HCT116 (cell line): ENCODE measurements at regions not wholly inside any gene's neighbourhood (a gene's known extent, or its start where the extent isn't known, plus 50 kb on each side); places are given as distances from the start of the nearest gene placed in this dataset.

Source experiments
- ATAC-seq: fragments of 200-7000 bp; cut with Tn5 transposase; 2 replicates; pipeline ENCODE4 v1.9.1; 2020; ENCODE audit warnings: mild to moderate bottlenecking, moderate library complexity
- BruUV-seq: library from RNA; stranded (reverse); fragments of 400-500 nt; replicated peaks from 2 replicates; lab custom pipeline; 2021; lab: Mats Ljungman, UMichigan
- CTCF ChIA-PET: fragments of 300-600 bp; sonication (Branson Sonifier 250); formaldehyde crosslinking; loops from one replicate; lab custom pipeline; 2021; ENCODE audit warnings: antibody characterized with exemption; lab: Charles Lee
- POLR2A ChIA-PET: fragments of 300-600, 350-600 bp; sonication (Branson Sonifier 250); formaldehyde crosslinking; loops from one replicate; lab custom pipeline; 2021; ENCODE audit warnings: antibody characterized with exemption; lab: Charles Lee
- RAD21 ChIA-PET, 2 experiments: fragments of 300-600 bp; sonication (Branson Sonifier 250); formaldehyde crosslinking; loops; one replicate each; lab custom pipeline; 2023; ENCODE audit warnings: low total read pairs in 2 of 2; ENCODE audit not compliant: uncharacterized antibody in 2 of 2, unreplicated experiment in 2 of 2, low non-redundant PET in 1 of 2; lab: Charles Lee
- DNase-seq: peaks from one replicate; pipeline ENCODE4 v3.0.0-alpha.2; 2010; ENCODE audit warnings: low read depth, low spot score
- H2AFZ ChIP-seq: fragments of 200-600 bp; shearing (Covaris generic), sonication (generic); 2 replicates; pipeline ENCODE4 v1.6.1; 2017; ENCODE audit warnings: low read depth, mixed run types, mixed read lengths, antibody characterized with exemption, low read length; ENCODE audit not compliant: poor library complexity, severe bottlenecking
- H3K27ac ChIP-seq: 2 replicates; pipeline ENCODE4 v1.5.1; 2012; ENCODE audit warnings: low read depth, low read length
- H3K27me3 ChIP-seq: fragments of 200-600 bp; sonication (generic); 2 replicates; pipeline ENCODE4 v1.6.1; 2016; ENCODE audit warnings: mixed run types, low read length, mixed read lengths; ENCODE audit not compliant: insufficient read depth
- H3K36me3 ChIP-seq, 2 experiments: fragments of 200-500 bp in 1 of 2; fragments of 200-600 bp in 1 of 2; sonication (Bioruptor generic) in 1 of 2; sonication (generic) in 1 of 2; 2 replicates each; pipeline versions ENCODE4 v1.5.1 to v1.6.1; 2014 to 2016; ENCODE audit warnings: low read length in 2 of 2, inconsistent platforms in 1 of 2, mixed read lengths in 1 of 2, mixed run types in 1 of 2; ENCODE audit not compliant: insufficient read depth in 2 of 2, control insufficient read depth in 1 of 2
- H3K4me1 ChIP-seq, 2 experiments: fragments of 200-600 bp in 1 of 2; sonication (generic) in 1 of 2; 2 replicates each; pipeline versions ENCODE4 v1.5.1 to v1.6.1; 2012 to 2017; ENCODE audit warnings: low read length in 2 of 2, inconsistent platforms in 1 of 2, mild to moderate bottlenecking in 1 of 2, mixed read lengths in 1 of 2, mixed run types in 1 of 2, moderate library complexity in 1 of 2; ENCODE audit not compliant: insufficient read depth in 2 of 2, control insufficient read depth in 1 of 2
- H3K4me2 ChIP-seq: fragments of 200-600 bp; sonication (generic); 2 replicates; pipeline ENCODE4 v1.6.1; 2017; ENCODE audit warnings: mixed run types, low read length, mixed read lengths
- H3K4me3 ChIP-seq, 2 experiments: fragments of 200-600 bp in 1 of 2; sonication (generic) in 1 of 2; replicated peaks in 1 of 2; 2 replicates each; pipeline ENCODE4 v1.5.1; 2011 to 2016; ENCODE audit warnings: low read length in 2 of 2, control low read depth in 1 of 2, low read depth in 1 of 2, mild to moderate bottlenecking in 1 of 2, mixed read lengths in 1 of 2, mixed run types in 1 of 2
- H3K79me2 ChIP-seq: fragments of 200-600 bp; sonication (generic); 2 replicates; pipeline ENCODE4 v1.6.1; 2017; ENCODE audit warnings: mild to moderate bottlenecking, mixed run types, low read length, moderate library complexity, mixed read lengths; ENCODE audit not compliant: insufficient read depth
- H3K9ac ChIP-seq: fragments of 200-600 bp; sonication (generic); 2 replicates; pipeline ENCODE4 v1.6.1; 2016; ENCODE audit warnings: low read length, mixed read lengths
- H3K9me2 ChIP-seq: fragments of 200-600 bp; sonication (generic), shearing (Covaris generic); 2 replicates; pipeline ENCODE4 v1.6.1; 2017; ENCODE audit warnings: mixed run types, mild to moderate bottlenecking, moderate library complexity; ENCODE audit not compliant: insufficient read depth
- H3K9me3 ChIP-seq, 2 experiments: fragments of 200-500 bp in 1 of 2; fragments of 200-600 bp in 1 of 2; sonication (Bioruptor generic) in 1 of 2; sonication (generic) in 1 of 2; 2 replicates each; pipeline ENCODE4 v1.6.1; 2014 to 2017; ENCODE audit warnings: low read length in 2 of 2, mixed read lengths in 2 of 2, inconsistent platforms in 1 of 2, low read depth in 1 of 2, mild to moderate bottlenecking in 1 of 2, mixed run types in 1 of 2, moderate library complexity in 1 of 2; ENCODE audit not compliant: control insufficient read depth in 1 of 2, insufficient read depth in 1 of 2
- H4K20me1 ChIP-seq: fragments of 200-600 bp; sonication (generic), shearing (Covaris generic); 2 replicates; pipeline ENCODE4 v1.6.1; 2017; ENCODE audit warnings: mixed run types, mild to moderate bottlenecking, moderate library complexity; ENCODE audit not compliant: insufficient read depth
- CBX3 ChIP-seq: IDR thresholded peaks from 2 replicates; pipeline ENCODE4 v1.6.1; 2012; ENCODE audit warnings: low read depth
- ELF1 ChIP-seq: IDR thresholded peaks from 2 replicates; pipeline ENCODE4 v1.6.1; 2012; ENCODE audit warnings: low read depth, borderline replicate concordance
- EZH2 ChIP-seq: fragments of 200-600 bp; sonication (generic); IDR thresholded peaks from 2 replicates; pipeline ENCODE4 v1.6.1; 2017; ENCODE audit warnings: antibody characterized with exemption, mixed run types
- FOSL1 ChIP-seq: IDR thresholded peaks from 2 replicates; pipeline ENCODE4 v1.6.1; 2012; ENCODE audit warnings: low read depth
- JUND ChIP-seq: IDR thresholded peaks from 2 replicates; pipeline ENCODE4 v1.6.1; 2012
- POLR2AphosphoS5 ChIP-seq: IDR thresholded peaks from 2 replicates; pipeline ENCODE4 v1.6.1; 2011; ENCODE audit warnings: mild to moderate bottlenecking, low read depth, low read length, moderate library complexity
- RAD21 ChIP-seq: IDR thresholded peaks from 2 replicates; pipeline ENCODE4 v1.6.1; 2012; ENCODE audit warnings: low read depth, mild to moderate bottlenecking
- REST ChIP-seq: IDR thresholded peaks from 2 replicates; pipeline ENCODE4 v1.6.1; 2012; ENCODE audit warnings: low read depth
- SIN3A ChIP-seq: IDR thresholded peaks from 2 replicates; pipeline ENCODE4 v1.6.1; 2012; ENCODE audit warnings: low read depth
- SP1 ChIP-seq: IDR thresholded peaks from 2 replicates; pipeline ENCODE4 v1.6.1; 2012; ENCODE audit warnings: low read depth
- SRF ChIP-seq: IDR thresholded peaks from 2 replicates; pipeline ENCODE4 v1.6.1; 2012; ENCODE audit warnings: low read depth
- TCF7L2 ChIP-seq: IDR thresholded peaks from 2 replicates; pipeline ENCODE4 v1.7.0; 2011; ENCODE audit warnings: borderline replicate concordance, inconsistent platforms; ENCODE audit not compliant: insufficient read depth, insufficient read length; ENCODE audit errors: extremely low read depth
- ZBTB33 ChIP-seq: IDR thresholded peaks from 2 replicates; pipeline ENCODE4 v1.6.1; 2011; ENCODE audit warnings: mild to moderate bottlenecking, low read length, moderate library complexity; ENCODE audit not compliant: insufficient replicate concordance; ENCODE audit errors: extremely low read depth
- intact Hi-C: fragments of 100-400 bp; cut with micrococcal nuclease; formaldehyde crosslinking; loops from 2 replicates; pipeline ENCODE4 v1.10.0; 2022

GRCh38 chr12:131571827-131572226 is 139.1 kb upstream of the SFSWAP start (continued):
- TF ChIP-seq ZBTB33 (no peak), SIN3A (no peak), TCF7L2 (no peak), CBX3 (no peak), SP1 (no peak)

DNA sequence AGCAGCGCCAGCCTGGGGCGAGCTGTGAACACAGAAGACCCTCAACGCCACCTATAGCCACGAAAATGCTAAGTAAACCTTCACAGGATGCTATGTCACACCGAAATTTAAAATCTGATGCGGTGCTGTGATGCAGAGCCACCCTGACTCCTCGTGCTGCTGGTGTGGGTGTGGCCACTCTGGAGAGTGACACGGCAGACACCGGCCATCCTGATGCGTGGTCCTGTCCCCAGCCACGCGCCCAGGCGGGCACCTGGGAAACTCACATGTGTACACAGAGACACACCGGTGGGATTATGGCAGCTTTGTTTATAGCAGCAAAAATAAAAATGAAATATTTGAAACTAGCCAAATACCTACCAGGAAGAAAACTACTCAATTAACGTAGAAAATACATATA is 138.3 kb upstream of the SFSWAP start:
- RAD21 ChIA-PET = no interaction called here
- Histone ChIP-seq H3K9ac (no peak overlapping the region), H3K4me2 (no peak overlapping the region), H3K4me1 (no peaks in the 10 kb centered on the region), H3K9me2 (no peaks in the 10 kb centered on the region), H3K4me3 (no peak overlapping the region), H3K9me3 (no peaks in the 10 kb centered on the region), H3K27ac (no peak overlapping the region), H4K20me1 (no peaks in the 10 kb centered on the region), H3K36me3 (no peaks in the 10 kb centered on the region), H3K79me2 (no peaks in the 10 kb centered on the region)
- intact Hi-C loops = no loop called here
- DNase-seq (no peak), ATAC-seq (no peak)
- POLR2A ChIA-PET = no interaction called here
- no TSS peak for BruUV-seq
- no peak for TF ChIP-seq JUND
- no peak for TF ChIP-seq SP1
- TF ChIP-seq ZBTB33 = no peak
- no peak for TF ChIP-seq SRF
- no peak for TF ChIP-seq RAD21
- no peak for TF ChIP-seq POLR2AphosphoS5
- no peak for TF ChIP-seq FOSL1
- no peak for TF ChIP-seq ELF1
- no peak for TF ChIP-seq REST
- TF ChIP-seq EZH2 = no peak
- TF ChIP-seq, all 23 proteins: peak for 0
- CTCF ChIA-PET = no interaction called here
- H3K27me3 ChIP-seq = peaks cover 40% of the 10 kb centered on the region
- H2AFZ ChIP-seq = no peak overlapping the region
